Ovary (tissue), 3 donors: ENCODE measurements at regions not wholly inside any gene's neighbourhood (a gene's known extent, or its start where the extent isn't known, plus 50 kb on each side); places are given as distances from the start of the nearest gene placed in this dataset.

Experiments used
- EP300 ChIP-seq: sonication (generic); formaldehyde crosslinking; IDR thresholded peaks from one replicate; pipeline ENCODE4 v1.6.1; 2017; ENCODE audit warnings: antibody characterized with exemption
- POLR2A ChIP-seq: fragments of 450-650 bp; IDR thresholded peaks from one replicate; pipeline ENCODE4 v1.6.1; 2017; ENCODE audit warnings: antibody characterized with exemption, mild to moderate bottlenecking, moderate library complexity
- TF ChIP-seq, protein P1 (sequence below), 3 donors: fragments of 450-650 bp in 2 of 3; fragments of 200-600 bp in 1 of 3; IDR thresholded peaks; one replicate each; pipeline versions ENCODE4 v1.5.1 to v1.8.0; 2016 to 2022; ENCODE audit warnings: antibody characterized with exemption in 3 of 3, mild to moderate bottlenecking in 1 of 3
- donor health status: DM: no; HTN: no; CAD: no.

GRCh38 chr1:189986516-189986915 lies 491.1 kb downstream of the BRINP3 start:
- TF ChIP-seq, protein P1, sequence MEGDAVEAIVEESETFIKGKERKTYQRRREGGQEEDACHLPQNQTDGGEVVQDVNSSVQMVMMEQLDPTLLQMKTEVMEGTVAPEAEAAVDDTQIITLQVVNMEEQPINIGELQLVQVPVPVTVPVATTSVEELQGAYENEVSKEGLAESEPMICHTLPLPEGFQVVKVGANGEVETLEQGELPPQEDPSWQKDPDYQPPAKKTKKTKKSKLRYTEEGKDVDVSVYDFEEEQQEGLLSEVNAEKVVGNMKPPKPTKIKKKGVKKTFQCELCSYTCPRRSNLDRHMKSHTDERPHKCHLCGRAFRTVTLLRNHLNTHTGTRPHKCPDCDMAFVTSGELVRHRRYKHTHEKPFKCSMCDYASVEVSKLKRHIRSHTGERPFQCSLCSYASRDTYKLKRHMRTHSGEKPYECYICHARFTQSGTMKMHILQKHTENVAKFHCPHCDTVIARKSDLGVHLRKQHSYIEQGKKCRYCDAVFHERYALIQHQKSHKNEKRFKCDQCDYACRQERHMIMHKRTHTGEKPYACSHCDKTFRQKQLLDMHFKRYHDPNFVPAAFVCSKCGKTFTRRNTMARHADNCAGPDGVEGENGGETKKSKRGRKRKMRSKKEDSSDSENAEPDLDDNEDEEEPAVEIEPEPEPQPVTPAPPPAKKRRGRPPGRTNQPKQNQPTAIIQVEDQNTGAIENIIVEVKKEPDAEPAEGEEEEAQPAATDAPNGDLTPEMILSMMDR (IDR thresholded peaks at IDR 0.05), result no peak
- TF ChIP-seq POLR2A, result no peak
- TF ChIP-seq EP300, result no peak
